Endothelial cell of umbilical vein (primary cell): ENCODE measurements at regions not wholly inside any gene's neighbourhood (a gene's known extent, or its start where the extent isn't known, plus 50 kb on each side); places are given as distances from the start of the nearest gene placed in this dataset.

Experiments
- EZH2 ChIP-seq: IDR thresholded peaks from 2 replicates; pipeline ENCODE4 v1.6.1; 2012; ENCODE audit warnings: borderline replicate concordance, low read depth, mild to moderate bottlenecking, moderate library complexity, low read length, inconsistent platforms; ENCODE audit not compliant: severe bottlenecking
- FOS ChIP-seq: IDR thresholded peaks from 2 replicates; pipeline ENCODE4 v1.6.1; 2011; ENCODE audit warnings: mild to moderate bottlenecking, low read length, moderate library complexity, borderline replicate concordance; ENCODE audit not compliant: insufficient read depth
- MAX ChIP-seq: IDR thresholded peaks from 2 replicates; pipeline ENCODE4 v1.6.1; 2011; ENCODE audit not compliant: insufficient read depth, insufficient read length
- MYC ChIP-seq: IDR thresholded peaks from one replicate; pipeline ENCODE4 v1.6.1; 2011; ENCODE audit warnings: mild to moderate bottlenecking, low read depth, low read length
- POLR2A ChIP-seq: IDR thresholded peaks from 2 replicates; pipeline ENCODE4 v1.6.1; 2012; ENCODE audit warnings: low read depth, mild to moderate bottlenecking, control low read depth, low read length
- POLR2AphosphoS5 ChIP-seq: IDR thresholded peaks from 2 replicates; pipeline ENCODE4 v1.6.1; 2012; ENCODE audit warnings: low read depth, mild to moderate bottlenecking, control low read depth, low read length, moderate library complexity; ENCODE audit not compliant: insufficient read depth
- TF ChIP-seq, protein P1 (sequence below), 2 donors: IDR thresholded peaks; 1 replicate in 1 of 2; 2 replicates in 1 of 2; pipeline ENCODE4 v1.5.1; 2011; ENCODE audit warnings: low read length in 2 of 2, mild to moderate bottlenecking in 2 of 2, moderate library complexity in 2 of 2, control low read depth in 1 of 2, inconsistent platforms in 1 of 2, low read depth in 1 of 2; ENCODE audit not compliant: insufficient read depth in 1 of 2; ENCODE audit errors: extremely low read depth in 1 of 2

- TF ChIP-seq POLR2A (no peak), EZH2 (no peak), MAX (no peak), FOS (no peak), POLR2AphosphoS5 (no peak), MYC (no peak)
- TF ChIP-seq, protein P1, sequence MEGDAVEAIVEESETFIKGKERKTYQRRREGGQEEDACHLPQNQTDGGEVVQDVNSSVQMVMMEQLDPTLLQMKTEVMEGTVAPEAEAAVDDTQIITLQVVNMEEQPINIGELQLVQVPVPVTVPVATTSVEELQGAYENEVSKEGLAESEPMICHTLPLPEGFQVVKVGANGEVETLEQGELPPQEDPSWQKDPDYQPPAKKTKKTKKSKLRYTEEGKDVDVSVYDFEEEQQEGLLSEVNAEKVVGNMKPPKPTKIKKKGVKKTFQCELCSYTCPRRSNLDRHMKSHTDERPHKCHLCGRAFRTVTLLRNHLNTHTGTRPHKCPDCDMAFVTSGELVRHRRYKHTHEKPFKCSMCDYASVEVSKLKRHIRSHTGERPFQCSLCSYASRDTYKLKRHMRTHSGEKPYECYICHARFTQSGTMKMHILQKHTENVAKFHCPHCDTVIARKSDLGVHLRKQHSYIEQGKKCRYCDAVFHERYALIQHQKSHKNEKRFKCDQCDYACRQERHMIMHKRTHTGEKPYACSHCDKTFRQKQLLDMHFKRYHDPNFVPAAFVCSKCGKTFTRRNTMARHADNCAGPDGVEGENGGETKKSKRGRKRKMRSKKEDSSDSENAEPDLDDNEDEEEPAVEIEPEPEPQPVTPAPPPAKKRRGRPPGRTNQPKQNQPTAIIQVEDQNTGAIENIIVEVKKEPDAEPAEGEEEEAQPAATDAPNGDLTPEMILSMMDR (IDR thresholded peaks at IDR 0.05; ENCODE audit: extremely low read depth in 1 of 2, insufficient read depth in 1 of 2, low read depth in 1 of 2, low read length in 2 of 2) = no peak
These were observed 472.7 kb downstream of the PLPP3 start for GRCh38 chr1:56106531-56107274.
